ENCODE measurements at regions not wholly inside any gene's neighbourhood (a gene's known extent, or its start where the extent isn't known, plus 50 kb on each side); places are given as distances from the start of the nearest gene placed in this dataset.

DNA sequence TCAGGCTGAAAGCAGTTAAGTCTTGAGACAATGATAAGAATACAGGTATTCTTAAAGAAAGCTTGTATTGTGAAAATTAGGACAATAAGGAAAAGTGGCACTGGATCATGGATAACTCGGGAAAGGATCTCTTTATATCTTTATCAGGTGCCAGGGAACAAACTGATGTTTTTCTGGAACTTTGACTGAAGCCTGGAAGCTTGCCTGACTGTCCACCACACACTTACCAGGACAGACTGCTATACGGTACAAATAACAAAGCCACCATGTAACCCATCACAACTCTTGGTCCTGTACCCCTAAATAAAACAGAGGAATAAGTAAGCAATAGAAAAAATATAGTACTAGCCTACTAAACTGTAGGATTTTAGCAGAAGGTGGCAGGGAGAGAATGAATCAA is 623.0 kb downstream of the OTOL1 start:
- no peaks in the 10 kb centered on the region for H3K27me3 ChIP-seq
- H3K27ac ChIP-seq: no peak overlapping the region
- no peak for TF ChIP-seq POLR2A (IDR thresholded peaks at IDR 0.05)
- no peak for TF ChIP-seq EP300 (IDR thresholded peaks at IDR 0.05)
- TF ChIP-seq, protein P1, sequence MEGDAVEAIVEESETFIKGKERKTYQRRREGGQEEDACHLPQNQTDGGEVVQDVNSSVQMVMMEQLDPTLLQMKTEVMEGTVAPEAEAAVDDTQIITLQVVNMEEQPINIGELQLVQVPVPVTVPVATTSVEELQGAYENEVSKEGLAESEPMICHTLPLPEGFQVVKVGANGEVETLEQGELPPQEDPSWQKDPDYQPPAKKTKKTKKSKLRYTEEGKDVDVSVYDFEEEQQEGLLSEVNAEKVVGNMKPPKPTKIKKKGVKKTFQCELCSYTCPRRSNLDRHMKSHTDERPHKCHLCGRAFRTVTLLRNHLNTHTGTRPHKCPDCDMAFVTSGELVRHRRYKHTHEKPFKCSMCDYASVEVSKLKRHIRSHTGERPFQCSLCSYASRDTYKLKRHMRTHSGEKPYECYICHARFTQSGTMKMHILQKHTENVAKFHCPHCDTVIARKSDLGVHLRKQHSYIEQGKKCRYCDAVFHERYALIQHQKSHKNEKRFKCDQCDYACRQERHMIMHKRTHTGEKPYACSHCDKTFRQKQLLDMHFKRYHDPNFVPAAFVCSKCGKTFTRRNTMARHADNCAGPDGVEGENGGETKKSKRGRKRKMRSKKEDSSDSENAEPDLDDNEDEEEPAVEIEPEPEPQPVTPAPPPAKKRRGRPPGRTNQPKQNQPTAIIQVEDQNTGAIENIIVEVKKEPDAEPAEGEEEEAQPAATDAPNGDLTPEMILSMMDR (IDR thresholded peaks at IDR 0.05): no peak
- H3K9me3 ChIP-seq: no peaks in the 10 kb centered on the region
- H3K4me1 ChIP-seq: no peaks in the 10 kb centered on the region
- H3K4me3 ChIP-seq: no peak overlapping the region
- DNase-seq (ENCODE audit: low spot score in 2 of 2): no peak
- no peaks in the 10 kb centered on the region for H3K36me3 ChIP-seq
- 72 to 75% methylated on average over 2 of the region's 2 CpGs for WGBS, 2 donors

DNA sequence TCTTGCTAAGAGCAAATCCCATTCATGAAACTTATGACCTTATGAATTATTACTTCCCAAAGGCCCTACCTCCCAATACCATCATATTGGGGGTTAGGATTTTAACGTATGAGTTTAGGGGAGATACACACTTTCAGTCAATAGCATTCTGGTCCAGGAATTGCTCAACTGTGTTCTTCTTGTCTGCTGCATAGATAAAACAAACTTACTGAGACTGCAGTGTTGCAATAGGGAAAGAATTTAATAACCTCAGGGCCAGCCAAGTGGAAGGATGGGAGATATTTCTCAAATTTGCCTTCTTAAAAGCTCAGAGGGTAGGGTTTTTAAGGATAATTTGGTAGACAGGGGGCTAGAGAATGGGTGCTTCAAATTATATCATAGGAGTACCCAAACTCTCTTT is 625.8 kb downstream of the OTOL1 start:
- Histone ChIP-seq H3K36me3 (no peaks in the 10 kb centered on the region), H3K4me1 (no peaks in the 10 kb centered on the region), H3K4me3 (no peak overlapping the region), H3K27me3 (no peaks in the 10 kb centered on the region), H3K9me3 (no peaks in the 10 kb centered on the region), H3K27ac (no peak overlapping the region)
- no peak for DNase-seq (ENCODE audit: low spot score in 2 of 2)
- TF ChIP-seq EP300 (IDR thresholded peaks at IDR 0.05): no peak
- TF ChIP-seq, protein P1 (IDR thresholded peaks at IDR 0.05): no peak
- TF ChIP-seq POLR2A (IDR thresholded peaks at IDR 0.05): no peak
- 70 to 77% methylated on average over 1 of the region's 1 CpG for WGBS, 2 donors

GRCh38 chr3:162125790-162126189 is 629.2 kb downstream of the OTOL1 start:
- 91 to 98% methylated on average over 1 of the region's 1 CpG for WGBS, 2 donors
- H3K36me3 ChIP-seq: no peaks in the 10 kb centered on the region

GRCh38 chr3:162130582-162130981 is 634.0 kb downstream of the OTOL1 start:
- Histone ChIP-seq H3K4me1 (no peaks in the 10 kb centered on the region), H3K4me3 (no peak overlapping the region), H3K27me3 (no peaks in the 10 kb centered on the region), H3K27ac (no peak overlapping the region), H3K9me3 (no peaks in the 10 kb centered on the region), H3K36me3 (no peaks in the 10 kb centered on the region)
- no peak for TF ChIP-seq EP300 (IDR thresholded peaks at IDR 0.05)
- TF ChIP-seq POLR2A (IDR thresholded peaks at IDR 0.05): no peak
- TF ChIP-seq, protein P1 (IDR thresholded peaks at IDR 0.05): no peak
- 88 to 93% methylated on average over 3 of the region's 3 CpGs for WGBS, 2 donors
- no peak for DNase-seq (ENCODE audit: low spot score in 2 of 2)

More at GRCh38 chr3:162125790-162126189, 629.2 kb downstream of the OTOL1 start:
- H3K27me3 ChIP-seq: no peaks in the 10 kb centered on the region
- no peaks in the 10 kb centered on the region for H3K9me3 ChIP-seq
- no peak overlapping the region for H3K27ac ChIP-seq
- no peak overlapping the region for H3K4me3 ChIP-seq
- DNase-seq (ENCODE audit: low spot score in 2 of 2): no peak
- TF ChIP-seq, protein P1 (IDR thresholded peaks at IDR 0.05): no peak
- no peak for TF ChIP-seq POLR2A (IDR thresholded peaks at IDR 0.05)
- no peak for TF ChIP-seq EP300 (IDR thresholded peaks at IDR 0.05)
- H3K4me1 ChIP-seq: no peaks in the 10 kb centered on the region

- H3K36me3 ChIP-seq: no peaks in the 10 kb centered on the region
- H3K4me1 ChIP-seq: no peaks in the 10 kb centered on the region
- H3K27ac ChIP-seq: no peak overlapping the region
- TF ChIP-seq POLR2A (IDR thresholded peaks at IDR 0.05): no peak
- TF ChIP-seq, protein P1 (IDR thresholded peaks at IDR 0.05): no peak
- no peak for TF ChIP-seq EP300 (IDR thresholded peaks at IDR 0.05)
- no peak overlapping the region for H3K4me3 ChIP-seq
- no peaks in the 10 kb centered on the region for H3K9me3 ChIP-seq
- no peak for DNase-seq (ENCODE audit: low spot score in 2 of 2)
- no peaks in the 10 kb centered on the region for H3K27me3 ChIP-seq
Observed at GRCh38 chr3:162132981-162133380, 636.4 kb downstream of the OTOL1 start.

All from tibial nerve (tissue), 4 donors.